Endodermal cell (in vitro differentiated cells): ENCODE measurements at regions not wholly inside any gene's neighbourhood (a gene's known extent, or its start where the extent isn't known, plus 50 kb on each side); places are given as distances from the start of the nearest gene placed in this dataset.

Source experiments
- DNase-seq: peaks from one replicate; pipeline ENCODE4 v3.0.0-alpha.2; 2017
- H3K27ac ChIP-seq: 2 replicates; pipeline ENCODE4 v1.5.1; 2013; ENCODE audit warnings: mild to moderate bottlenecking, low read depth, low read length, moderate library complexity
- H3K27me3 ChIP-seq: 2 replicates; pipeline ENCODE4 v1.6.1; 2013; ENCODE audit warnings: mild to moderate bottlenecking, low read length, moderate library complexity; ENCODE audit not compliant: insufficient read depth, control insufficient read depth, poor library complexity, severe bottlenecking
- H3K36me3 ChIP-seq: 2 replicates; pipeline ENCODE4 v1.7.0; 2013; ENCODE audit warnings: mild to moderate bottlenecking, low read length, moderate library complexity; ENCODE audit not compliant: control insufficient read depth, insufficient read depth
- H3K4me1 ChIP-seq: one replicate; pipeline ENCODE4 v1.7.0; 2013; ENCODE audit warnings: low read length; ENCODE audit not compliant: control insufficient read depth, insufficient read depth
- H3K4me3 ChIP-seq: 2 replicates; pipeline ENCODE4 v1.5.1; 2013; ENCODE audit warnings: mild to moderate bottlenecking, low read length, moderate library complexity
- H3K9ac ChIP-seq: 2 replicates; pipeline ENCODE4 v1.6.1; 2013; ENCODE audit warnings: mild to moderate bottlenecking, low read length, moderate library complexity; ENCODE audit not compliant: poor library complexity, severe bottlenecking; ENCODE audit errors: extremely low read depth
- H3K9me3 ChIP-seq: 2 replicates; pipeline ENCODE4 v1.6.1; 2013; ENCODE audit warnings: mild to moderate bottlenecking, low read length, moderate library complexity; ENCODE audit not compliant: control insufficient read depth
- H3K27ac Mint-ChIP-seq: 2 replicates; pipeline ENCODE4 v1.8.0; 2020; ENCODE audit warnings: mixed read lengths
- H3K27me3 Mint-ChIP-seq: 2 replicates; pipeline ENCODE4 v1.8.0; 2021; ENCODE audit warnings: mild to moderate bottlenecking, mixed read lengths; ENCODE audit not compliant: insufficient read depth
- H3K36me3 Mint-ChIP-seq: 2 replicates; pipeline ENCODE4 v1.8.0; 2020; ENCODE audit warnings: low read depth, mixed read lengths
- H3K4me1 Mint-ChIP-seq: 2 replicates; pipeline ENCODE4 v1.8.0; 2020; ENCODE audit warnings: mixed read lengths
- H3K4me3 Mint-ChIP-seq: 2 replicates; pipeline ENCODE4 v1.8.0; 2020; ENCODE audit warnings: mild to moderate bottlenecking, moderate library complexity, mixed read lengths
- H3K9me3 Mint-ChIP-seq: 2 replicates; pipeline ENCODE4 v1.8.0; 2020; ENCODE audit warnings: mild to moderate bottlenecking, mixed read lengths
- CTCF ChIP-seq: fragments of 200-600 bp; sonication (generic); conservative IDR thresholded peaks from 2 replicates; pipeline ENCODE4 v1.5.0; 2021; ENCODE audit warnings: antibody characterized with exemption, mild to moderate bottlenecking
- WGBS, 2 experiments: methylation state at CpG; one replicate each; pipeline versions ENCODE4 v1.1.5 to v1.1.7; 2013; ENCODE audit warnings: missing lambda C conversion rate in 2 of 2, mixed read lengths in 1 of 2; ENCODE audit not compliant: insufficient coverage in 1 of 2, insufficient read length in 1 of 2; 5-methylcytosine and 5-hydroxymethylcytosine counted together

GRCh38 chr6:17226786-17227233, 54.4 kb upstream of the RBM24 start:
- H3K27me3 Mint-ChIP-seq: no peaks in the 10 kb centered on the region
- TF ChIP-seq CTCF: no peak
- no peak overlapping the region for H3K27ac Mint-ChIP-seq
- no peak overlapping the region for H3K4me3 ChIP-seq
- 91 to 94% methylated on average over 2 of the region's 2 CpGs for WGBS, 2 experiments
- H3K4me1 ChIP-seq: no peaks in the 10 kb centered on the region
- no peaks in the 10 kb centered on the region for H3K36me3 Mint-ChIP-seq
- no peak for DNase-seq
- H3K36me3 ChIP-seq: no peaks in the 10 kb centered on the region
- peaks cover 15% of the 10 kb centered on the region for H3K4me1 Mint-ChIP-seq
- H3K9ac ChIP-seq: no peak overlapping the region
- H3K9me3 ChIP-seq: peaks cover 5% of the 10 kb centered on the region
- no peaks in the 10 kb centered on the region for H3K27me3 ChIP-seq
- no peak overlapping the region for H3K27ac ChIP-seq
- no peak overlapping the region for H3K4me3 Mint-ChIP-seq
- H3K9me3 Mint-ChIP-seq: peaks cover 13% of the 10 kb centered on the region

- H3K27ac ChIP-seq: no peak overlapping the region
- no peak for DNase-seq
- Mint-ChIP-seq H3K27me3 (no peaks in the 10 kb centered on the region), H3K36me3 (no peaks in the 10 kb centered on the region), H3K27ac (no peak overlapping the region), H3K4me1 (peaks cover 15% of the 10 kb centered on the region), H3K9me3 (peaks cover 17% of the 10 kb centered on the region), H3K4me3 (no peak overlapping the region)
- H3K9ac ChIP-seq: no peak overlapping the region
- WGBS, 2 experiments: 94 to 95% methylated on average over 3 to 4 of the region's 4 CpGs
- H3K9me3 ChIP-seq: peaks cover 5% of the 10 kb centered on the region
- H3K4me3 ChIP-seq: no peak overlapping the region
- no peaks in the 10 kb centered on the region for H3K27me3 ChIP-seq
- H3K4me1 ChIP-seq: no peaks in the 10 kb centered on the region
- no peak for TF ChIP-seq CTCF
- H3K36me3 ChIP-seq: no peaks in the 10 kb centered on the region
These were observed 53.8 kb upstream of the RBM24 start for GRCh38 chr6:17227403-17227802.
